ENCODE measurements at regions not wholly inside any gene's neighbourhood (a gene's known extent, or its start where the extent isn't known, plus 50 kb on each side); places are given as distances from the start of the nearest gene placed in this dataset.

DNA sequence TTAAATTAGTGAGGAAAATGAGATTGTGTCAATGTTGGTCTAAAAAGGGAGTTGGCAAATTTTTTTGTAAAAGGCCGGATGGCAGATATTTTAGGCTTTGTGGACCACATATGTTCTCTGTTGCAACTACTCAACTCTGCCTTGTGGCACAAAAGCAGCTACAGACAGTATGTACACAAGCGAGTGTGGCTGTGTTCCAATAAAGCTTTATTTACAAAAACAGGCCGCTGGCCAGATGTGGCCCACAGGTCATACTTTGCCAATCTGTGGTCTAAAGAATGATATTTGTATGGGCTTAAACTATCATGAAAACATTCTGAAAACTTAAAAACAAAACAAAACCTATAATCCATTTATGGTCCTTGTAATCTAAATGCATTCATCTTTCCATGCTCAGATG is 228.3 kb downstream of the CLIC5 start:
- H3K4me3 ChIP-seq (ENCODE audit: insufficient read depth, low read depth, low read length), result no peak overlapping the region
- H3K9ac ChIP-seq (ENCODE audit: low read depth, low read length), result no peak overlapping the region
- H3K36me3 ChIP-seq (ENCODE audit: control insufficient read depth, insufficient read depth, low read length), result no peaks in the 10 kb centered on the region
- peaks cover 5% of the 10 kb centered on the region for H3K4me1 ChIP-seq (ENCODE audit: control insufficient read depth, insufficient read depth, low read length)
- no TSS peak for BruUV-seq (replicated peaks)
- no peak overlapping the region for H2AK5ac ChIP-seq (ENCODE audit: low read depth, low read length)
- DNase-seq (no peak), ATAC-seq (ENCODE audit: low read depth) (no peak)
- ChIA-PET POLR2A (ENCODE audit: unreplicated experiment) (no interaction called here), CTCF (no interaction called here)
- H4K8ac ChIP-seq (ENCODE audit: low read depth in 2 of 2, low read length in 2 of 2), result no peak overlapping the region
- H3K23ac ChIP-seq (ENCODE audit: low read depth, low read length), result no peak overlapping the region
- no peak overlapping the region for H3K18ac ChIP-seq (ENCODE audit: low read depth, low read length)
- 0 out of 2 replicates have a peak, but pooled peaks cover 3% of the 10 kb centered on the region for H3K9me1 ChIP-seq (ENCODE audit: insufficient read depth, low read length)
- peaks cover 4% of the 10 kb centered on the region for H3K27me3 ChIP-seq (ENCODE audit: control insufficient read depth, insufficient read depth, low read length)
- intact Hi-C loops (cut with micrococcal nuclease) (no loop called here), in situ Hi-C loops (cut with MboI; ENCODE audit: low sequenced_read_pairs) (no loop called here), dilution Hi-C loops (cut with HindIII; ENCODE audit: low sequenced_read_pairs, unreplicated experiment) (no loop called here)
- no peak overlapping the region for H3K14ac ChIP-seq (replicated peaks; ENCODE audit: low read depth, low read length)
- no peak overlapping the region for H3K27ac ChIP-seq (ENCODE audit: insufficient read depth, low read length)
- H3K56ac ChIP-seq (ENCODE audit: extremely low read depth, insufficient read depth, low read length), result no peak overlapping the region
- H2AFZ ChIP-seq (replicated peaks; ENCODE audit: low read length, poor library complexity), result no peak overlapping the region
- H3K79me1 ChIP-seq (ENCODE audit: low read depth in 1 of 2, low read length in 2 of 2), result no peaks in the 10 kb centered on the region
- H2BK20ac ChIP-seq (ENCODE audit: low read depth, low read length), result no peak overlapping the region
- no CpG with 5 or more reads among the region's 3 CpGs for WGBS, 2 experiments (ENCODE audit: extremely low coverage in 2 of 2, insufficient read length in 1 of 2)
- H2AK9ac ChIP-seq (replicated peaks; ENCODE audit: low read depth, low read length, poor library complexity), result no peak overlapping the region
- no peak overlapping the region for H4K91ac ChIP-seq (ENCODE audit: insufficient read depth, low read depth, low read length)
- H3K4me2 ChIP-seq (ENCODE audit: low read depth, low read length), result no peak overlapping the region
- H2BK15ac ChIP-seq (ENCODE audit: low read depth, low read length), result no peak overlapping the region
- no peaks in the 10 kb centered on the region for H3K9me3 ChIP-seq (ENCODE audit: control insufficient read depth, insufficient read depth, low read length)
- no peak overlapping the region for H4K5ac ChIP-seq (ENCODE audit: low read depth, low read length)
- TF ChIP-seq MAFK (IDR thresholded peaks at IDR 0.05; ENCODE audit: low read depth, low read length), result no peak
- TF ChIP-seq CHD1 (IDR thresholded peaks at IDR 0.05; ENCODE audit: low read depth, low read length), result no peak
- TF ChIP-seq, protein P1, sequence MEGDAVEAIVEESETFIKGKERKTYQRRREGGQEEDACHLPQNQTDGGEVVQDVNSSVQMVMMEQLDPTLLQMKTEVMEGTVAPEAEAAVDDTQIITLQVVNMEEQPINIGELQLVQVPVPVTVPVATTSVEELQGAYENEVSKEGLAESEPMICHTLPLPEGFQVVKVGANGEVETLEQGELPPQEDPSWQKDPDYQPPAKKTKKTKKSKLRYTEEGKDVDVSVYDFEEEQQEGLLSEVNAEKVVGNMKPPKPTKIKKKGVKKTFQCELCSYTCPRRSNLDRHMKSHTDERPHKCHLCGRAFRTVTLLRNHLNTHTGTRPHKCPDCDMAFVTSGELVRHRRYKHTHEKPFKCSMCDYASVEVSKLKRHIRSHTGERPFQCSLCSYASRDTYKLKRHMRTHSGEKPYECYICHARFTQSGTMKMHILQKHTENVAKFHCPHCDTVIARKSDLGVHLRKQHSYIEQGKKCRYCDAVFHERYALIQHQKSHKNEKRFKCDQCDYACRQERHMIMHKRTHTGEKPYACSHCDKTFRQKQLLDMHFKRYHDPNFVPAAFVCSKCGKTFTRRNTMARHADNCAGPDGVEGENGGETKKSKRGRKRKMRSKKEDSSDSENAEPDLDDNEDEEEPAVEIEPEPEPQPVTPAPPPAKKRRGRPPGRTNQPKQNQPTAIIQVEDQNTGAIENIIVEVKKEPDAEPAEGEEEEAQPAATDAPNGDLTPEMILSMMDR (conservative IDR thresholded peaks at IDR 0.05; ENCODE audit: low read depth, low read length), result no peak
- TF ChIP-seq, protein P2, sequence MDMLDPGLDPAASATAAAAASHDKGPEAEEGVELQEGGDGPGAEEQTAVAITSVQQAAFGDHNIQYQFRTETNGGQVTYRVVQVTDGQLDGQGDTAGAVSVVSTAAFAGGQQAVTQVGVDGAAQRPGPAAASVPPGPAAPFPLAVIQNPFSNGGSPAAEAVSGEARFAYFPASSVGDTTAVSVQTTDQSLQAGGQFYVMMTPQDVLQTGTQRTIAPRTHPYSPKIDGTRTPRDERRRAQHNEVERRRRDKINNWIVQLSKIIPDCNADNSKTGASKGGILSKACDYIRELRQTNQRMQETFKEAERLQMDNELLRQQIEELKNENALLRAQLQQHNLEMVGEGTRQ (IDR thresholded peaks at IDR 0.05; ENCODE audit: low read depth, low read length), result no peak
- no peak for TF ChIP-seq FOS (IDR thresholded peaks at IDR 0.05; ENCODE audit: low read depth, low read length)
- no peak overlapping the region for H2BK5ac ChIP-seq (ENCODE audit: low read depth, low read length, poor library complexity, severe bottlenecking)
- no peaks in the 10 kb centered on the region for H4K20me1 ChIP-seq (ENCODE audit: insufficient read depth, low read length)
- H3K4ac ChIP-seq (ENCODE audit: low read depth, low read length), result no peak overlapping the region
- no peak overlapping the region for H2BK120ac ChIP-seq (ENCODE audit: low read depth, low read length)
